Body of pancreas (tissue), 4 donors: ENCODE measurements at regions not wholly inside any gene's neighbourhood (a gene's known extent, or its start where the extent isn't known, plus 50 kb on each side); places are given as distances from the start of the nearest gene placed in this dataset.

ENCODE experiments used
- POLR2A ChIP-seq, 3 donors: fragments of 450-650 bp; IDR thresholded peaks; one replicate each; pipeline ENCODE4 v1.6.1; 2016; ENCODE audit warnings: antibody characterized with exemption in 3 of 3, mild to moderate bottlenecking in 2 of 3
- TF ChIP-seq, protein P1 (sequence below), 7 experiments: fragments of 450-650 bp in 4 of 7; fragments of 200-600 bp in 3 of 7; sonication (generic) in 3 of 7; IDR thresholded peaks; one replicate each; pipeline ENCODE4 v1.5.1; 2016 to 2019; ENCODE audit warnings: antibody characterized with exemption in 7 of 7

GRCh38 chr10:109029870-109030269, 893.4 kb downstream of the XPNPEP1 start:
- TF ChIP-seq, protein P1, sequence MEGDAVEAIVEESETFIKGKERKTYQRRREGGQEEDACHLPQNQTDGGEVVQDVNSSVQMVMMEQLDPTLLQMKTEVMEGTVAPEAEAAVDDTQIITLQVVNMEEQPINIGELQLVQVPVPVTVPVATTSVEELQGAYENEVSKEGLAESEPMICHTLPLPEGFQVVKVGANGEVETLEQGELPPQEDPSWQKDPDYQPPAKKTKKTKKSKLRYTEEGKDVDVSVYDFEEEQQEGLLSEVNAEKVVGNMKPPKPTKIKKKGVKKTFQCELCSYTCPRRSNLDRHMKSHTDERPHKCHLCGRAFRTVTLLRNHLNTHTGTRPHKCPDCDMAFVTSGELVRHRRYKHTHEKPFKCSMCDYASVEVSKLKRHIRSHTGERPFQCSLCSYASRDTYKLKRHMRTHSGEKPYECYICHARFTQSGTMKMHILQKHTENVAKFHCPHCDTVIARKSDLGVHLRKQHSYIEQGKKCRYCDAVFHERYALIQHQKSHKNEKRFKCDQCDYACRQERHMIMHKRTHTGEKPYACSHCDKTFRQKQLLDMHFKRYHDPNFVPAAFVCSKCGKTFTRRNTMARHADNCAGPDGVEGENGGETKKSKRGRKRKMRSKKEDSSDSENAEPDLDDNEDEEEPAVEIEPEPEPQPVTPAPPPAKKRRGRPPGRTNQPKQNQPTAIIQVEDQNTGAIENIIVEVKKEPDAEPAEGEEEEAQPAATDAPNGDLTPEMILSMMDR (IDR thresholded peaks at IDR 0.05) = no peak
- TF ChIP-seq POLR2A (IDR thresholded peaks at IDR 0.05) = no peak
